NCI-H1436 (cell line): ENCODE measurements at regions not wholly inside any gene's neighbourhood (a gene's known extent, or its start where the extent isn't known, plus 50 kb on each side); places are given as distances from the start of the nearest gene placed in this dataset.

Experiments used
- DNase-seq: peaks from one replicate; lab custom pipeline; 2025; lab: John Stamatoyannopoulos, UW

- no peak for DNase-seq
Measured at GRCh38 chr13:103145442-103145841, 79.2 kb upstream of the SLC10A2 start.

DNA sequence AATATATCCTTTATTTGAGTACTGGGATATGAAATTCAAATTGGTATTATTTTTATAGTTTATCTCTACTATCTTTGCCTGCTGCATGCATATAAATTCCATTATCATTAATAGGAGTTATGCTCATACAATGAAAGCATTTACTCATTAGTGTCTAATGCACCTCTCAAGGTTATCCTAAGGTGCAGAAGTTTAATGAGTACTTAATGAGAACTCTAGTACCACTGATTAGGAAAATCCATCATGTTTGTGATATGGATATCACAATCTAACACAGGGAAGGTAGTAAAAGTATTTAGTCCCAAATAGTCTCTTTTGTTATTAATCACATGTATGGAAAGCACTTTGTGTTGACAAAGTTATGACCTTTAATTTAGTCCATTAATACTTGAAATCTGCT is 77.2 kb upstream of the SLC10A2 start:
- no peak for DNase-seq

DNA sequence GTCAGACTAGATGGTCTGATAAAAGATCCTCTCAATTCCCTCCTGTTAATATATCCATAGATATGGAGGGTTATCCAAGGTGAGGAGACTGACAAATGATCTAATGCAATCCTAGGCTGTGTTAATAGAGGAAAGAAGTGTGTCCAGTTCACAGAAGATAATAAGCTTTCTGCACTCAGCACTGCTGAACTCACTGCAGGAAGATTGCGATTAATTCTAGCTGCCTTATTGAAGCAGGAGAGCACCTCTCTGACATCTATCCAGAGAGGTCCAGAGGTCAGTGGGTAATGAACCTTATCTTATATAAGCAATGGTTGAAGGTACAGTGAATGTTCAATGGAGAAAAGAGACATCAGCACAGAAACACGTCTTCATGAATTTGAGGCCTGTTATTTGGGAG is 75.9 kb upstream of the SLC10A2 start:
- DNase-seq, result no peak

DNA sequence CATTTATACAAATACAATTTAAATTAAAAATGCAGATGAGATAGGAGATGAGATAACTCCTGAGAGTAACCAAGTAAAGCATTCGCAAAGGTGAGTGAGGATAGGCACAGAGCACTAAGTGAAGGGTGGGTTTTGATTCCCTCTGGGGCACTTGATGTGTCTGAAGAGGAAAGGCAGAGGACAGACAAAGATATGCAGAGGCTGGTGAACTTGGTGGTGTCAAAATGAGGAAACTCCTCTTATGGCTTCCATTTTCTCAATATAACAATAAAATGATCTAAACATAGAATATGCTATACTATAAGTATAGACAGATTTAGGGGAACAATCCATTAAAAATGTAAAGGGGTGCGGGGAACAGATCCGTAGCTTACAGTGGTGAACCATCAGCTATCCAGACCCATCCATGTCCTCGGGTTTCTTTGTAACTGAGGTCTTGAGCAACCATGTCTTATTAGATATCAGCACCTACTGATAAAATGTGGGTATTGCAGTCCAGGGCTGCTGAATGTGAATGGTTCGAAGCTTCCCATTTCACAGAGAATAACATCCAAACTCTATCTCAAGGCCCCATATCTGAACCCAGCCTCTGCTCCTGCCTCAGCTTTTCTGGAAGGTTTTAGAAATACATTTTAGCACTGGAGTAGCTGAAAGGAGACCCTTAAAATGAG is 73.9 kb upstream of the SLC10A2 start:
- DNase-seq, result no peak

GRCh38 chr13:103134271-103134670 is 68.1 kb upstream of the SLC10A2 start:
- no peak for DNase-seq

DNA sequence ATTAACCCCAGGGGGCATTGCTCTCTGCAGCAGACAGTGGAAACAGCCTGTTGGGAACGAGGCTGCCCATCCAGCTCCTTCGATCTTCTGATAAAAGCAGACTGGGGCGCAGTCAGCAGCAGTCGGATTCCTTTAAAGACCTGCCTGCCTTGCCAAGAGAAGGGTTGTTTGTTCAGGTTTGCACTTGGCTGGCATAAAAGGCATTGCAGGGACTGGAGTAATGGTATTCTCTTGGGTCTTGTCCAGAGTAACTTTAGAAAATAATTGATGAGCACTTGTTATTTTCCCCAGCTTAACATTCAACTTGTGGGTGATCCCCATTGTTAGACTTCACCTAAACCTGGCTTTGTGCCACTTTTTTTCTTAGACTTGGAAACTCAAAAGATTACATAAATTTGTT is 67.3 kb upstream of the SLC10A2 start:
- DNase-seq, result no peak

- no peak for DNase-seq
Measured at GRCh38 chr13:103130681-103131210, 64.5 kb upstream of the SLC10A2 start.

DNA sequence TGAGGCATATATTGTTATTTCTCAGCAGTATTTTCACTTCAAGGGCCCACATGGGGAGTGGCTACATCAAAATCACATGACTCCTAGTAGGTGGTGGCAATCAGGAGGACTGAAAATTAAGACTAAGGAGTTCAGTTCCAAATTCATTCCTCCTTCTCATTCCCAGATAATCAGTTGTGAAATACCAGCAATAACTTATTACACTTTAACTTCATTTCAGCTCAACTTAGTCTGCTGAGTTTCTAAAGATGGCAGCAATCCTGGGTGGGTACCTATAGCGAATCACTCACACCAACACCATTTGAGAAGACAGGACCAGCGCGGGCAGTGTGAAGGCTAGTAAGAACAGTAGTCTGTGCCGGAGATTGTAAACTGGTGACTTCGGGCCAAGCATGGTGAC is 63.9 kb upstream of the SLC10A2 start:
- no peak for DNase-seq
